ENCODE measurements at regions not wholly inside any gene's neighbourhood (a gene's known extent, or its start where the extent isn't known, plus 50 kb on each side); places are given as distances from the start of the nearest gene placed in this dataset.

DNA sequence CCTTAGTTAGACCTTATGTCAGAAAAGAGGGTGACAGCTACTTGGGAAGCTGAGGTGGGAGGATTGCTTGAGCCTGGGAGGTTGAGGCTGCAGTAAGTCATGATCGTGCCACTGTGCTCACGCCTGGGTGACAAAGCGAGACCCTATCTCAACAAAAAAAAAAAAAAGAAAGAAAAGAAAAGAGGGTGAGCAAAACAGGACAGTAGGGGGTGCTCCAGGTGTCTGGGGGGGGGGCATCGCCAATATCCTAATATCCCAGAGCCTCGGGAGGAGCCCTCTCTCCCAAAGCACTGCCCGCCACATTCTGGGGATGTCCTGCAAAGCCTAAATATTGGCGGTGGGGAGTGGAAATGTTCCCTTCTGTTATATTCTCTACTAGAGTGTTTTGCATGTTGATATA, 120.9 kb upstream of the TBL1X start:
- ChIA-PET POLR2A (ENCODE audit: partially characterized antibody) (interaction anchor here (0.8 to 1.9 kb wide), 2 partner anchors 118 to 119 kb away, joined by 4 to 11 read pairs; no protein-coding TSS in a partner anchor), CTCF (ENCODE audit: partially characterized antibody) (interaction anchor here (0.6 kb wide), 1 partner anchor 11 kb away, joined by 3 read pairs; no protein-coding TSS in a partner anchor)
- H4K20me1 ChIP-seq (replicated peaks in 1 of 2; ENCODE audit: control insufficient read depth in 1 of 2, insufficient read depth in 2 of 2, low read length in 2 of 2), result no peaks in the 10 kb centered on the region
- no peak overlapping the region for H3K14ac ChIP-seq (ENCODE audit: insufficient read length)
- H2AK5ac ChIP-seq (ENCODE audit: low read depth, low read length), result no peak overlapping the region
- H4K5ac ChIP-seq (ENCODE audit: insufficient read length, low read depth, low read length), result no peak overlapping the region
- WGBS, 2 experiments (ENCODE audit: extremely low coverage in 1 of 2, insufficient coverage in 1 of 2, insufficient read length in 1 of 2, insufficient replicate concordance in 2 of 2, low coverage in 1 of 2, low lambda C conversion rate in 2 of 2, missing lambda C conversion rate in 1 of 2), result 0% methylated on average over 1 of the region's 7 CpGs; no CpG with 5 or more reads in 1 of the 2 experiments
- DNase-seq (ENCODE audit: low read depth in 1 of 2, low spot score in 2 of 2) (no peak), FAIRE-seq (no peak)
- H3K23me2 ChIP-seq (ENCODE audit: low read depth, low read length), result peaks cover 2% of the 10 kb centered on the region; the same call in 1 of the 2 replicates
- H3K27me3 ChIP-seq (replicated peaks in 1 of 4; ENCODE audit: control insufficient read depth in 3 of 4, extremely low read depth in 1 of 4, insufficient read depth in 3 of 4, low read length in 3 of 4), result no peaks in the 10 kb centered on the region
- H2BK5ac ChIP-seq (ENCODE audit: low read depth, low read length), result no peak overlapping the region
- H3K36me3 ChIP-seq (ENCODE audit: control insufficient read depth in 2 of 4, insufficient read depth in 4 of 4, low read length in 3 of 4), result no peaks in the 10 kb centered on the region
- no peak overlapping the region for H2BK120ac ChIP-seq (replicated peaks; ENCODE audit: low read depth, low read length)
- H3K79me2 ChIP-seq (ENCODE audit: control insufficient read depth in 1 of 2, insufficient read depth in 2 of 2, low read length in 2 of 2), result no peaks in the 10 kb centered on the region
- no peaks in the 10 kb centered on the region for H3K79me1 ChIP-seq (ENCODE audit: low read depth, low read length)
- H4K91ac ChIP-seq (replicated peaks; ENCODE audit: insufficient read length, low read length), result no peak overlapping the region
- no peak overlapping the region for H3K23ac ChIP-seq (ENCODE audit: insufficient read length)
- no peak overlapping the region for H2BK15ac ChIP-seq (ENCODE audit: low read length)
- no peak overlapping the region for H2BK20ac ChIP-seq (ENCODE audit: low read length)
- no peak overlapping the region; a peak in 1 of 4 replicates for H3K4me2 ChIP-seq (ENCODE audit: insufficient read depth in 1 of 2, low read depth in 2 of 2, low read length in 2 of 2)
- peaks cover 0 to 9% (median 2%) of the 10 kb centered on the region in 4 experiments; a peak in 4 of 7 replicates for H3K4me1 ChIP-seq (replicated peaks in 1 of 4; ENCODE audit: control insufficient read depth in 3 of 4, insufficient read depth in 4 of 4, low read length in 3 of 4)
- no peak overlapping the region for H3K4me3 ChIP-seq (ENCODE audit: extremely low read depth in 1 of 4, insufficient read depth in 2 of 4, low read depth in 3 of 4, low read length in 4 of 4)
- no peaks in the 10 kb centered on the region for H3K9me3 ChIP-seq (ENCODE audit: insufficient read depth in 2 of 2, low read depth in 1 of 2, low read length in 1 of 2)
- no peak overlapping the region for H4K8ac ChIP-seq (ENCODE audit: extremely low read depth, insufficient read depth, low read length)
- no peak overlapping the region for H3K4ac ChIP-seq (replicated peaks; ENCODE audit: insufficient read length, low read depth, low read length)
- no peak overlapping the region for H3K56ac ChIP-seq (replicated peaks; ENCODE audit: insufficient read length, low read depth, low read length)
- no peak overlapping the region for H2BK12ac ChIP-seq (ENCODE audit: low read depth, low read length)
- no peak overlapping the region for H2AFZ ChIP-seq (ENCODE audit: low read length)
- H3K27ac ChIP-seq (ENCODE audit: low read depth, low read length), result no peak overlapping the region
- no peak overlapping the region for H3K18ac ChIP-seq (ENCODE audit: extremely low read depth, low read length)
- H3K9ac ChIP-seq (replicated peaks in 1 of 4; ENCODE audit: extremely low read depth in 1 of 4, low read depth in 3 of 4, low read length in 3 of 4), result no peak overlapping the region
- TF ChIP-seq, protein P1, sequence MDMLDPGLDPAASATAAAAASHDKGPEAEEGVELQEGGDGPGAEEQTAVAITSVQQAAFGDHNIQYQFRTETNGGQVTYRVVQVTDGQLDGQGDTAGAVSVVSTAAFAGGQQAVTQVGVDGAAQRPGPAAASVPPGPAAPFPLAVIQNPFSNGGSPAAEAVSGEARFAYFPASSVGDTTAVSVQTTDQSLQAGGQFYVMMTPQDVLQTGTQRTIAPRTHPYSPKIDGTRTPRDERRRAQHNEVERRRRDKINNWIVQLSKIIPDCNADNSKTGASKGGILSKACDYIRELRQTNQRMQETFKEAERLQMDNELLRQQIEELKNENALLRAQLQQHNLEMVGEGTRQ (IDR thresholded peaks at IDR 0.05; ENCODE audit: low read length), result no peak
